HepG2 (cell line): ENCODE measurements at regions not wholly inside any gene's neighbourhood (a gene's known extent, or its start where the extent isn't known, plus 50 kb on each side); places are given as distances from the start of the nearest gene placed in this dataset.

Source experiments
- ATAC-seq: fragments of 200-7000 bp; cut with Tn5 transposase; 3 replicates; pipeline ENCODE4 v1.9.1; 2020; ENCODE audit warnings: mild to moderate bottlenecking, moderate library complexity
- BruUV-seq: library from RNA; stranded (reverse); fragments of 400-500 nt; replicated peaks from 2 replicates; lab custom pipeline; 2021; lab: Mats Ljungman, UMichigan
- CTCF ChIA-PET: fragments of 300-600 bp; formaldehyde crosslinking; extraction: SDS; loops from one replicate; lab custom pipeline; 2021; ENCODE audit warnings: low total read pairs, inconsistent platforms, low intra/inter-chr PET ratio; lab: Yijun Ruan, JAX
- POLR2A ChIA-PET: fragments of 350-600 bp; sonication (Branson Sonifier 250); formaldehyde crosslinking; loops from one replicate; lab custom pipeline; 2020; ENCODE audit warnings: antibody characterized with exemption, inconsistent platforms; lab: Yijun Ruan, JAX
- DNase-seq: peaks from one replicate; pipeline ENCODE4 v3.0.0-alpha.2; 2015; ENCODE audit warnings: low spot score
- FAIRE-seq: peaks from 3 replicates; lab custom pipeline; 2011; peaks lifted over from hg19 to GRCh38; lab: Jason Lieb, UNC
- H2AFZ ChIP-seq: one replicate; pipeline ENCODE4 v1.6.1; 2011; ENCODE audit warnings: low read length, inconsistent platforms
- H3K27ac ChIP-seq: fragments of 300-600 bp; 3 replicates; pipeline ENCODE4 v1.8.0; 2011; ENCODE audit warnings: mixed run types, mild to moderate bottlenecking, mixed read lengths, low read length, inconsistent platforms; ENCODE audit not compliant: insufficient read depth; ENCODE audit errors: extremely low read length
- H3K27me3 ChIP-seq, 2 experiments: fragments of 200-600 bp in 1 of 2; 2 replicates in 1 of 2; 3 replicates in 1 of 2; pipeline versions ENCODE4 v1.6.0 to v1.8.0; 2011; ENCODE audit warnings: low read length in 2 of 2, mild to moderate bottlenecking in 2 of 2, moderate library complexity in 2 of 2, inconsistent platforms in 1 of 2; ENCODE audit not compliant: insufficient read depth in 2 of 2, control insufficient read depth in 1 of 2
- H3K36me3 ChIP-seq, 2 experiments: fragments of 200-600 bp in 1 of 2; replicated peaks in 1 of 2; 2 replicates in 1 of 2; 3 replicates in 1 of 2; pipeline versions ENCODE4 v1.5.1 to v1.8.0; 2011; ENCODE audit warnings: low read length in 2 of 2, inconsistent platforms in 1 of 2; ENCODE audit not compliant: insufficient read depth in 2 of 2, control insufficient read depth in 1 of 2
- H3K4me1 ChIP-seq: 2 replicates; pipeline ENCODE4 v1.5.1; 2012; ENCODE audit warnings: low read length, inconsistent platforms; ENCODE audit not compliant: insufficient read depth
- H3K4me2 ChIP-seq: 2 replicates; pipeline ENCODE4 v1.6.0; 2011; ENCODE audit warnings: low read depth, low read length, inconsistent platforms
- H3K4me3 ChIP-seq, 3 experiments: fragments of 200-600 bp in 1 of 3; sonication (generic), shearing (Covaris generic) in 1 of 3; replicated peaks in 1 of 3; 2 replicates each; pipeline ENCODE4 v1.5.1; 2011 to 2016; ENCODE audit warnings: low read length in 3 of 3, inconsistent platforms in 2 of 3, low read depth in 2 of 3, mild to moderate bottlenecking in 2 of 3, control low read depth in 1 of 3, mixed read lengths in 1 of 3; ENCODE audit not compliant: insufficient read depth in 1 of 3
- H3K79me2 ChIP-seq: one replicate; pipeline ENCODE4 v1.6.1; 2011; ENCODE audit warnings: low read length, inconsistent platforms; ENCODE audit not compliant: insufficient read depth
- H3K9ac ChIP-seq: 2 replicates; pipeline ENCODE4 v1.6.0; 2011; ENCODE audit warnings: mild to moderate bottlenecking, low read depth, low read length, inconsistent platforms; ENCODE audit not compliant: insufficient read depth
- H3K9me3 ChIP-seq: 2 replicates; pipeline ENCODE4 v1.5.1; 2012; ENCODE audit warnings: mild to moderate bottlenecking, low read length
- H4K20me1 ChIP-seq: 2 replicates; pipeline ENCODE4 v1.6.0; 2011; ENCODE audit warnings: inconsistent platforms, mild to moderate bottlenecking, low read length, moderate library complexity; ENCODE audit not compliant: insufficient read depth
- BRCA1 ChIP-seq: sonication (generic); formaldehyde crosslinking; IDR thresholded peaks from 2 replicates; pipeline ENCODE4 v1.4.0; 2020; ENCODE audit warnings: missing genetic modification reagents
- DR1 ChIP-seq: sonication (generic); formaldehyde crosslinking; IDR thresholded peaks from 2 replicates; pipeline ENCODE4 v1.8.0; 2021; ENCODE audit warnings: mild to moderate bottlenecking, missing genetic modification reagents, inconsistent platforms
- GATAD1 ChIP-seq: IDR thresholded peaks from 2 replicates; pipeline ENCODE4 v1.6.1; 2016; ENCODE audit warnings: missing genetic modification reagents, missing compliant biosample characterization
- GMEB1 ChIP-seq: sonication (generic); formaldehyde crosslinking; IDR thresholded peaks from 2 replicates; pipeline ENCODE4 v1.5.1; 2020; ENCODE audit warnings: missing genetic modification reagents, mild to moderate bottlenecking, borderline replicate concordance
- HOMEZ ChIP-seq: IDR thresholded peaks from 2 replicates; pipeline ENCODE4 v1.6.1; 2016; ENCODE audit warnings: low read depth
- HOXA5 ChIP-seq: sonication (generic); formaldehyde crosslinking; IDR thresholded peaks from 2 replicates; pipeline ENCODE4 v1.4.0; 2020; ENCODE audit warnings: missing genetic modification reagents
- KDM4B ChIP-seq: sonication (generic); formaldehyde crosslinking; IDR thresholded peaks from 2 replicates; pipeline ENCODE4 v1.4.0; 2020; ENCODE audit warnings: missing genetic modification reagents
- POLR2AphosphoS2 ChIP-seq: IDR thresholded peaks from 2 replicates; pipeline ENCODE4 v1.6.1; 2011; ENCODE audit warnings: low read depth, low read length, improper control_type of control experiment
- SOX13 ChIP-seq, 3 experiments: fragments of 450-650 bp in 1 of 3; sonication (generic) in 1 of 3; formaldehyde crosslinking in 1 of 3; IDR thresholded peaks in 2 of 3; conservative IDR thresholded peaks in 1 of 3; 2 replicates each; pipeline versions ENCODE4 v1.5.0 to v1.6.1; 2016 to 2020; ENCODE audit warnings: antibody characterized with exemption in 1 of 3, mild to moderate bottlenecking in 1 of 3, missing compliant biosample characterization in 1 of 3, missing genetic modification reagents in 1 of 3, moderate library complexity in 1 of 3
- THAP11 ChIP-seq: IDR thresholded peaks from 2 replicates; pipeline ENCODE4 v1.6.1; 2016; ENCODE audit warnings: missing biosample characterization, missing genetic modification reagents
- ZBTB8A ChIP-seq: sonication (generic); formaldehyde crosslinking; IDR thresholded peaks from 2 replicates; pipeline ENCODE4 v1.4.0; 2020; ENCODE audit warnings: mild to moderate bottlenecking, low read depth, missing genetic modification reagents, borderline replicate concordance
- ZMYM2 ChIP-seq: sonication (generic); formaldehyde crosslinking; IDR thresholded peaks from 2 replicates; pipeline ENCODE4 v1.8.0; 2022; ENCODE audit warnings: mild to moderate bottlenecking, missing genetic modification reagents
- ZNF691 ChIP-seq: sonication (generic); formaldehyde crosslinking; IDR thresholded peaks from 2 replicates; pipeline ENCODE4 v1.4.0; 2020; ENCODE audit warnings: missing genetic modification reagents, low read depth, mild to moderate bottlenecking, borderline replicate concordance
- ZNF768 ChIP-seq: sonication (generic); formaldehyde crosslinking; IDR thresholded peaks from 2 replicates; pipeline ENCODE4 v1.4.0; 2020; ENCODE audit warnings: missing genetic modification reagents
- WGBS: methylation state at CpG from one replicate; pipeline ENCODE4 v1.1.6; 2017; ENCODE audit warnings: low lambda C conversion rate; 5-methylcytosine and 5-hydroxymethylcytosine counted together
- in situ Hi-C: cut with HindIII; loops from 2 replicates; pipeline ENCODE4 v1.10.0; 2017; ENCODE audit warnings: low pct_unique_long_range_greater_than_20kb; ENCODE audit not compliant: extremely low pct_ligation_motif_present
- intact Hi-C: fragments of 100-400 bp; cut with micrococcal nuclease; formaldehyde crosslinking; loops from one replicate; pipeline ENCODE4 v1.10.0; 2022; ENCODE audit not compliant: unreplicated experiment
- TF ChIP-seq, protein P1 (sequence below): sonication (generic); formaldehyde crosslinking; IDR thresholded peaks from 2 replicates; pipeline ENCODE4 v1.4.0; 2020; ENCODE audit warnings: missing genetic modification reagents

- CTCF ChIA-PET: interaction anchor here (3.8 kb wide), 1 partner anchor 999 kb away, joined by 23 read pairs; no protein-coding TSS in a partner anchor
- ATAC-seq: peak; percentile 100
- TF ChIP-seq BRCA1: peak; percentile 90; the same call in 1 of the 2 replicates
- TF ChIP-seq ZMYM2 (CRISPR knock-in tag): peak; percentile 59; the same call in 1 of the 2 replicates
- TF ChIP-seq SOX13 (IDR thresholded peaks at IDR 0.05): no peak
- TF ChIP-seq SOX13 (CRISPR knock-in tag; conservative IDR thresholded peaks at IDR 0.05 in 1 of 2, IDR thresholded peaks at IDR 0.05 in 1 of 2): peak in 1 of 2 experiments; percentile 61; a peak in 2 of 4 replicates
- peak; percentile 28; the same call in 1 of the 2 replicates for TF ChIP-seq ZNF768
- peak; percentile 84; the same call in 1 of the 2 replicates for TF ChIP-seq HOXA5 (CRISPR knock-in tag)
- peak; percentile 71 for TF ChIP-seq THAP11 (CRISPR knock-in tag)
- TF ChIP-seq GATAD1 (CRISPR knock-in tag): peak; percentile 75
- TF ChIP-seq ZNF691 (CRISPR knock-in tag): peak; percentile 87; the same call in 1 of the 2 replicates
- TF ChIP-seq, protein P1, sequence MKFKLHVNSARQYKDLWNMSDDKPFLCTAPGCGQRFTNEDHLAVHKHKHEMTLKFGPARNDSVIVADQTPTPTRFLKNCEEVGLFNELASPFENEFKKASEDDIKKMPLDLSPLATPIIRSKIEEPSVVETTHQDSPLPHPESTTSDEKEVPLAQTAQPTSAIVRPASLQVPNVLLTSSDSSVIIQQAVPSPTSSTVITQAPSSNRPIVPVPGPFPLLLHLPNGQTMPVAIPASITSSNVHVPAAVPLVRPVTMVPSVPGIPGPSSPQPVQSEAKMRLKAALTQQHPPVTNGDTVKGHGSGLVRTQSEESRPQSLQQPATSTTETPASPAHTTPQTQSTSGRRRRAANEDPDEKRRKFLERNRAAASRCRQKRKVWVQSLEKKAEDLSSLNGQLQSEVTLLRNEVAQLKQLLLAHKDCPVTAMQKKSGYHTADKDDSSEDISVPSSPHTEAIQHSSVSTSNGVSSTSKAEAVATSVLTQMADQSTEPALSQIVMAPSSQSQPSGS: peak; percentile 76
- TF ChIP-seq GMEB1 (CRISPR knock-in tag): no peak; the same call in 1 of the 2 replicates
- peak; percentile 57 for TF ChIP-seq DR1 (CRISPR knock-in tag)
- TF ChIP-seq KDM4B (CRISPR knock-in tag): peak; percentile 88
- TF ChIP-seq POLR2AphosphoS2: no peak
- TF ChIP-seq HOMEZ (CRISPR knock-in tag): peak; percentile 93
- TF ChIP-seq ZBTB8A (CRISPR knock-in tag): no peak
Observed at GRCh38 chr6:112879920-112880413, 532.8 kb downstream of the RFPL4B start.

More at GRCh38 chr6:112879920-112880413, 532.8 kb downstream of the RFPL4B start:
- no peaks in the 10 kb centered on the region; a peak in 1 of 5 replicates for H3K27me3 ChIP-seq
- in situ Hi-C loops (loop anchor here (10.0 kb wide), 1 partner anchor 1025 kb away; no protein-coding TSS in a partner anchor), intact Hi-C loops (loop anchor here (1.0 to 2.0 kb wide), 3 partner anchors 99 to 999 kb away; no protein-coding TSS in a partner anchor)
- WGBS: 4% methylated on average over 11 of the region's 20 CpGs
- no peaks in the 10 kb centered on the region for H3K36me3 ChIP-seq
- H3K4me2 ChIP-seq: peak overlapping the region; percentile 68
- peak overlapping the region; percentile 61 for H2AFZ ChIP-seq
- POLR2A ChIA-PET: interaction anchor here (0.7 to 1.7 kb wide), 7 partner anchors 427 to 999 kb away, joined by 3 to 13 read pairs (median 4); no protein-coding TSS in a partner anchor
- H3K4me3 ChIP-seq: peak overlapping the region; percentile 57 to 79 (median 79)
- H4K20me1 ChIP-seq: no peaks in the 10 kb centered on the region
- H3K4me1 ChIP-seq: 0 out of 2 replicates have a peak, but pooled peaks cover 6% of the 10 kb centered on the region
- peak; percentile 52 for FAIRE-seq
- no TSS peak for BruUV-seq
- peak; percentile 85 for DNase-seq
- H3K79me2 ChIP-seq: no peaks in the 10 kb centered on the region
- peak overlapping the region; percentile 57 for H3K9ac ChIP-seq
- H3K27ac ChIP-seq: no peak overlapping the region
- no peaks in the 10 kb centered on the region for H3K9me3 ChIP-seq
